SK-N-SH (cell line): ENCODE measurements at regions not wholly inside any gene's neighbourhood (a gene's known extent, or its start where the extent isn't known, plus 50 kb on each side); places are given as distances from the start of the nearest gene placed in this dataset.

ENCODE experiments used
- CTCF ChIA-PET: fragments of 300-600, 350-600 bp; formaldehyde crosslinking; extraction: SDS; loops from one replicate; lab custom pipeline; 2021; lab: Yijun Ruan, JAX
- POLR2A ChIA-PET: fragments of 350-600 bp; sonication (Branson Sonifier 250); formaldehyde crosslinking; extraction: SDS; loops from one replicate; lab custom pipeline; 2020; ENCODE audit warnings: antibody characterized with exemption, inconsistent platforms; lab: Yijun Ruan, JAX
- DNase-seq: peaks from one replicate; pipeline ENCODE4 v3.0.0; 2012
- H2AFZ ChIP-seq: fragments of 200-600 bp; sonication (generic); 2 replicates; pipeline ENCODE4 v1.8.1; 2016; ENCODE audit warnings: antibody characterized with exemption, mild to moderate bottlenecking, low read depth
- H3F3A ChIP-seq: fragments of 200-600 bp; sonication (generic); replicated peaks from 2 replicates; pipeline ENCODE3; 2016; ENCODE audit warnings: antibody characterized with exemption, mild to moderate bottlenecking; ENCODE audit not compliant: insufficient read depth
- H3K27ac ChIP-seq, 2 experiments: fragments of 200-500 bp in 1 of 2; fragments of 200-600 bp in 1 of 2; sonication (Bioruptor generic) in 1 of 2; sonication (generic), shearing (Covaris generic) in 1 of 2; 2 replicates each; pipeline versions ENCODE4 v1.5.1 to v1.6.1; 2014 to 2016; ENCODE audit warnings: low read depth in 2 of 2, inconsistent platforms in 1 of 2, low read length in 1 of 2, mild to moderate bottlenecking in 1 of 2, mixed read lengths in 1 of 2
- H3K27me3 ChIP-seq: fragments of 200-600 bp; sonication (generic), shearing (Covaris generic); 2 replicates; pipeline ENCODE4 v1.6.1; 2016; ENCODE audit warnings: mixed run types; ENCODE audit not compliant: insufficient read depth
- H3K36me3 ChIP-seq, 2 experiments: fragments of 200-500 bp in 1 of 2; fragments of 200-600 bp in 1 of 2; sonication (Bioruptor generic) in 1 of 2; sonication (generic) in 1 of 2; replicated peaks in 1 of 2; 2 replicates each; pipeline versions ENCODE3 to v1.5.1; 2014 to 2016; ENCODE audit warnings: low read length in 1 of 2, mild to moderate bottlenecking in 1 of 2; ENCODE audit not compliant: insufficient read depth in 2 of 2, control insufficient read depth in 1 of 2
- H3K4me1 ChIP-seq, 2 experiments: fragments of 200-500 bp in 1 of 2; fragments of 200-600 bp in 1 of 2; sonication (Bioruptor generic) in 1 of 2; sonication (generic), shearing (Covaris generic) in 1 of 2; 2 replicates each; pipeline versions ENCODE4 v1.5.1 to v1.6.1; 2014 to 2016; ENCODE audit warnings: low read depth in 1 of 2, low read length in 1 of 2, mixed run types in 1 of 2; ENCODE audit not compliant: insufficient read depth in 2 of 2, control insufficient read depth in 1 of 2
- H3K4me2 ChIP-seq: fragments of 200-600 bp; sonication (generic), shearing (Covaris generic); 2 replicates; pipeline ENCODE4 v1.6.1; 2017; ENCODE audit warnings: mixed run types
- H3K4me3 ChIP-seq, 2 experiments: fragments of 200-500 bp in 1 of 2; fragments of 200-600 bp in 1 of 2; sonication (Bioruptor generic) in 1 of 2; sonication (generic), shearing (Covaris generic) in 1 of 2; 2 replicates each; pipeline versions ENCODE4 v1.5.1 to v1.8.1; 2014 to 2016; ENCODE audit warnings: low read depth in 2 of 2, inconsistent platforms in 1 of 2, low read length in 1 of 2, mild to moderate bottlenecking in 1 of 2, mixed read lengths in 1 of 2, moderate library complexity in 1 of 2
- H3K79me2 ChIP-seq: fragments of 200-600 bp; sonication (generic); 2 replicates; pipeline ENCODE4 v1.8.1; 2017; ENCODE audit warnings: mild to moderate bottlenecking; ENCODE audit not compliant: insufficient read depth
- H3K9ac ChIP-seq: fragments of 200-600 bp; sonication (generic); 2 replicates; pipeline ENCODE4 v1.6.1; 2017; ENCODE audit warnings: mixed run types
- H3K9me2 ChIP-seq: fragments of 200-600 bp; sonication (generic); 2 replicates; pipeline ENCODE4 v1.6.1; 2017; ENCODE audit warnings: mixed run types
- H3K9me3 ChIP-seq: fragments of 200-600 bp; sonication (generic); 2 replicates; pipeline ENCODE4 v1.6.1; 2017; ENCODE audit warnings: mixed run types, mild to moderate bottlenecking, moderate library complexity
- H4K20me1 ChIP-seq: fragments of 200-600 bp; sonication (generic); 2 replicates; pipeline ENCODE4 v1.6.1; 2017; ENCODE audit warnings: mild to moderate bottlenecking, mixed run types; ENCODE audit not compliant: insufficient read depth
- CHD2 ChIP-seq: fragments of 150-350 bp; IDR thresholded peaks from 2 replicates; pipeline ENCODE4 v1.6.1; 2018; ENCODE audit warnings: low read length; ENCODE audit not compliant: partially characterized antibody
- EP300 ChIP-seq, 2 experiments: IDR thresholded peaks; 2 replicates each; pipeline versions ENCODE4 v1.4.0 to v1.6.1; 2012; ENCODE audit warnings: borderline replicate concordance in 1 of 2, low read depth in 1 of 2, low read length in 1 of 2
- EZH2phosphoT487 ChIP-seq: fragments of 200-600 bp; sonication (generic); IDR thresholded peaks from 2 replicates; pipeline ENCODE4 v1.6.1; 2017; ENCODE audit warnings: low read depth, mixed run types, mild to moderate bottlenecking, antibody characterized with exemption, moderate library complexity, borderline replicate concordance
- FOSL2 ChIP-seq: IDR thresholded peaks from 2 replicates; pipeline ENCODE4 v1.4.0; 2012; ENCODE audit warnings: low read depth, mild to moderate bottlenecking, moderate library complexity, borderline replicate concordance
- FOXJ3 ChIP-seq: sonication (generic); formaldehyde crosslinking; IDR thresholded peaks from 2 replicates; pipeline ENCODE4 v1.5.1; 2020; ENCODE audit warnings: mild to moderate bottlenecking, missing genetic modification reagents
- FOXM1 ChIP-seq: IDR thresholded peaks from 2 replicates; pipeline ENCODE4 v1.4.0; 2012; ENCODE audit warnings: low read depth, mild to moderate bottlenecking
- GABPA ChIP-seq: IDR thresholded peaks from 2 replicates; pipeline ENCODE4 v1.4.0; 2012; ENCODE audit warnings: low read depth, mild to moderate bottlenecking
- GATA2 ChIP-seq: sonication (generic); formaldehyde crosslinking; IDR thresholded peaks from 2 replicates; pipeline ENCODE4 v1.5.0; 2020; ENCODE audit warnings: mild to moderate bottlenecking, missing genetic modification reagents
- MEF2A ChIP-seq: IDR thresholded peaks from 2 replicates; pipeline ENCODE4 v1.4.0; 2012; ENCODE audit warnings: low read depth, borderline replicate concordance
- MXI1 ChIP-seq: IDR thresholded peaks from 2 replicates; pipeline ENCODE4 v1.6.1; 2012; ENCODE audit warnings: mild to moderate bottlenecking, low read depth, low read length, improper control_type of control experiment
- NRF1 ChIP-seq: IDR thresholded peaks from 2 replicates; pipeline ENCODE4 v1.6.1; 2012; ENCODE audit warnings: low read depth, mild to moderate bottlenecking, low read length
- PBX3 ChIP-seq: IDR thresholded peaks from 2 replicates; pipeline ENCODE4; 2012
- POLR2AphosphoS5 ChIP-seq: IDR thresholded peaks from 2 replicates; pipeline ENCODE4 v1.6.1; 2012; ENCODE audit warnings: low read depth, low read length
- RAD21 ChIP-seq: IDR thresholded peaks from 2 replicates; pipeline ENCODE4 v1.6.1; 2012; ENCODE audit warnings: mild to moderate bottlenecking, low read length
- RCOR1 ChIP-seq: fragments of 150-350 bp; IDR thresholded peaks from 2 replicates; pipeline ENCODE4 v1.6.1; 2017; ENCODE audit warnings: antibody characterized with exemption, low read length
- REST ChIP-seq: IDR thresholded peaks from 2 replicates; pipeline ENCODE4 v1.6.1; 2012; ENCODE audit warnings: mild to moderate bottlenecking, low read depth, low read length, moderate library complexity
- RXRA ChIP-seq: IDR thresholded peaks from 2 replicates; pipeline ENCODE4 v1.4.0; 2012; ENCODE audit warnings: low read depth, mild to moderate bottlenecking, borderline replicate concordance
- SIN3A ChIP-seq: IDR thresholded peaks from 2 replicates; pipeline ENCODE4 v1.6.1; 2012; ENCODE audit warnings: low read depth, mild to moderate bottlenecking, low read length, moderate library complexity, borderline replicate concordance
- TAF1 ChIP-seq: IDR thresholded peaks from 2 replicates; pipeline ENCODE4 v1.6.1; 2012; ENCODE audit warnings: low read depth, mild to moderate bottlenecking, low read length, moderate library complexity, borderline replicate concordance
- TEAD4 ChIP-seq: IDR thresholded peaks from 2 replicates; pipeline ENCODE4 v1.4.0; 2012; ENCODE audit warnings: mild to moderate bottlenecking, borderline replicate concordance; ENCODE audit not compliant: insufficient read depth
- WGBS: methylation state at CpG from one replicate; pipeline ENCODE4 v1.1.6; 2017; ENCODE audit warnings: low lambda C conversion rate; 5-methylcytosine and 5-hydroxymethylcytosine counted together
- TF ChIP-seq, protein P1 (sequence below): fragments of 150-350 bp; IDR thresholded peaks from 2 replicates; pipeline ENCODE4 v1.6.1; 2017; ENCODE audit warnings: antibody characterized with exemption, low read length, low read depth, borderline replicate concordance
- TF ChIP-seq, protein P2 (sequence below): IDR thresholded peaks from 2 replicates; pipeline ENCODE4 v1.4.0; 2012; ENCODE audit warnings: low read depth, borderline replicate concordance
- TF ChIP-seq, protein P3 (sequence below): IDR thresholded peaks from 2 replicates; pipeline ENCODE4 v1.4.0; 2012; ENCODE audit warnings: low read depth, borderline replicate concordance

GRCh38 chr12:86712425-86712843 is 456.2 kb upstream of the MGAT4C start:
- Histone ChIP-seq H3K36me3 (no peaks in the 10 kb centered on the region), H3K4me2 (no peak overlapping the region; the same call in 1 of the 2 replicates), H3K79me2 (no peaks in the 10 kb centered on the region), H3K9ac (no peak overlapping the region), H3K9me3 (no peaks in the 10 kb centered on the region), H4K20me1 (no peaks in the 10 kb centered on the region), H2AFZ (no peak overlapping the region), H3K4me1 (peaks cover 0 to 6% of the 10 kb centered on the region in 2 experiments; a peak in 2 of 4 replicates), H3K27ac (peak overlapping the region; percentile 58 to 87; a peak in 3 of 4 replicates), H3K27me3 (no peaks in the 10 kb centered on the region), H3K9me2 (no peaks in the 10 kb centered on the region), H3K4me3 (no peak overlapping the region), H3F3A (peaks cover 12% of the 10 kb centered on the region)
- 15% methylated on average over 4 of the region's 4 CpGs for WGBS
- DNase-seq = no peak
- CTCF ChIA-PET = interaction anchor here (0.6 kb wide), 1 partner anchor 24 kb away, joined by 3 read pairs; no protein-coding TSS in a partner anchor
- POLR2A ChIA-PET = no interaction called here
- TF ChIP-seq RCOR1 (no peak), CHD2 (no peak), RXRA (peak; percentile 57; the same call in 1 of the 2 replicates), PBX3 (peak; percentile 93), GATA2 (CRISPR knock-in tag) (no peak), SIN3A (peak; percentile 31; the same call in 1 of the 2 replicates), TEAD4 (peak; percentile 98), FOXJ3 (no peak), FOSL2 (peak; percentile 99), POLR2AphosphoS5 (peak; percentile 90; the same call in 1 of the 2 replicates), NRF1 (no peak), GABPA (no peak), EP300 (IDR thresholded peaks at IDR 0.05; ENCODE audit: borderline replicate concordance in 1 of 2, low read depth in 1 of 2, low read length in 1 of 2) (peak; percentile 33 to 98; a peak in 3 of 4 replicates), MEF2A (peak; percentile 85), EZH2phosphoT487 (no peak), REST (no peak), TAF1 (no peak), RAD21 (no peak), FOXM1 (peak; percentile 95), MXI1 (no peak)
- TF ChIP-seq, protein P1, sequence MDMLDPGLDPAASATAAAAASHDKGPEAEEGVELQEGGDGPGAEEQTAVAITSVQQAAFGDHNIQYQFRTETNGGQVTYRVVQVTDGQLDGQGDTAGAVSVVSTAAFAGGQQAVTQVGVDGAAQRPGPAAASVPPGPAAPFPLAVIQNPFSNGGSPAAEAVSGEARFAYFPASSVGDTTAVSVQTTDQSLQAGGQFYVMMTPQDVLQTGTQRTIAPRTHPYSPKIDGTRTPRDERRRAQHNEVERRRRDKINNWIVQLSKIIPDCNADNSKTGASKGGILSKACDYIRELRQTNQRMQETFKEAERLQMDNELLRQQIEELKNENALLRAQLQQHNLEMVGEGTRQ = no peak
- TF ChIP-seq, protein P2, sequence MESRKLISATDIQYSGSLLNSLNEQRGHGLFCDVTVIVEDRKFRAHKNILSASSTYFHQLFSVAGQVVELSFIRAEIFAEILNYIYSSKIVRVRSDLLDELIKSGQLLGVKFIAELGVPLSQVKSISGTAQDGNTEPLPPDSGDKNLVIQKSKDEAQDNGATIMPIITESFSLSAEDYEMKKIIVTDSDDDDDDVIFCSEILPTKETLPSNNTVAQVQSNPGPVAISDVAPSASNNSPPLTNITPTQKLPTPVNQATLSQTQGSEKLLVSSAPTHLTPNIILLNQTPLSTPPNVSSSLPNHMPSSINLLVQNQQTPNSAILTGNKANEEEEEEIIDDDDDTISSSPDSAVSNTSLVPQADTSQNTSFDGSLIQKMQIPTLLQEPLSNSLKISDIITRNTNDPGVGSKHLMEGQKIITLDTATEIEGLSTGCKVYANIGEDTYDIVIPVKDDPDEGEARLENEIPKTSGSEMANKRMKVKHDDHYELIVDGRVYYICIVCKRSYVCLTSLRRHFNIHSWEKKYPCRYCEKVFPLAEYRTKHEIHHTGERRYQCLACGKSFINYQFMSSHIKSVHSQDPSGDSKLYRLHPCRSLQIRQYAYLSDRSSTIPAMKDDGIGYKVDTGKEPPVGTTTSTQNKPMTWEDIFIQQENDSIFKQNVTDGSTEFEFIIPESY = peak; percentile 86
- TF ChIP-seq, protein P3, sequence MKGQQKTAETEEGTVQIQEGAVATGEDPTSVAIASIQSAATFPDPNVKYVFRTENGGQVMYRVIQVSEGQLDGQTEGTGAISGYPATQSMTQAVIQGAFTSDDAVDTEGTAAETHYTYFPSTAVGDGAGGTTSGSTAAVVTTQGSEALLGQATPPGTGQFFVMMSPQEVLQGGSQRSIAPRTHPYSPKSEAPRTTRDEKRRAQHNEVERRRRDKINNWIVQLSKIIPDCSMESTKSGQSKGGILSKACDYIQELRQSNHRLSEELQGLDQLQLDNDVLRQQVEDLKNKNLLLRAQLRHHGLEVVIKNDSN = no peak
